ENCODE measurements at regions not wholly inside any gene's neighbourhood (a gene's known extent, or its start where the extent isn't known, plus 50 kb on each side); places are given as distances from the start of the nearest gene placed in this dataset.

- TF ChIP-seq TAF1 (IDR thresholded peaks at IDR 0.05; ENCODE audit: borderline replicate concordance, insufficient read depth, low read length) = no peak
- no peak for TF ChIP-seq FOXP2 (optimal IDR thresholded peaks at IDR 0.05; ENCODE audit: borderline replicate concordance, extremely low read depth, extremely low read length, insufficient read depth)
- TF ChIP-seq, protein P1, sequence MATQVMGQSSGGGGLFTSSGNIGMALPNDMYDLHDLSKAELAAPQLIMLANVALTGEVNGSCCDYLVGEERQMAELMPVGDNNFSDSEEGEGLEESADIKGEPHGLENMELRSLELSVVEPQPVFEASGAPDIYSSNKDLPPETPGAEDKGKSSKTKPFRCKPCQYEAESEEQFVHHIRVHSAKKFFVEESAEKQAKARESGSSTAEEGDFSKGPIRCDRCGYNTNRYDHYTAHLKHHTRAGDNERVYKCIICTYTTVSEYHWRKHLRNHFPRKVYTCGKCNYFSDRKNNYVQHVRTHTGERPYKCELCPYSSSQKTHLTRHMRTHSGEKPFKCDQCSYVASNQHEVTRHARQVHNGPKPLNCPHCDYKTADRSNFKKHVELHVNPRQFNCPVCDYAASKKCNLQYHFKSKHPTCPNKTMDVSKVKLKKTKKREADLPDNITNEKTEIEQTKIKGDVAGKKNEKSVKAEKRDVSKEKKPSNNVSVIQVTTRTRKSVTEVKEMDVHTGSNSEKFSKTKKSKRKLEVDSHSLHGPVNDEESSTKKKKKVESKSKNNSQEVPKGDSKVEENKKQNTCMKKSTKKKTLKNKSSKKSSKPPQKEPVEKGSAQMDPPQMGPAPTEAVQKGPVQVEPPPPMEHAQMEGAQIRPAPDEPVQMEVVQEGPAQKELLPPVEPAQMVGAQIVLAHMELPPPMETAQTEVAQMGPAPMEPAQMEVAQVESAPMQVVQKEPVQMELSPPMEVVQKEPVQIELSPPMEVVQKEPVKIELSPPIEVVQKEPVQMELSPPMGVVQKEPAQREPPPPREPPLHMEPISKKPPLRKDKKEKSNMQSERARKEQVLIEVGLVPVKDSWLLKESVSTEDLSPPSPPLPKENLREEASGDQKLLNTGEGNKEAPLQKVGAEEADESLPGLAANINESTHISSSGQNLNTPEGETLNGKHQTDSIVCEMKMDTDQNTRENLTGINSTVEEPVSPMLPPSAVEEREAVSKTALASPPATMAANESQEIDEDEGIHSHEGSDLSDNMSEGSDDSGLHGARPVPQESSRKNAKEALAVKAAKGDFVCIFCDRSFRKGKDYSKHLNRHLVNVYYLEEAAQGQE (IDR thresholded peaks at IDR 0.05; ENCODE audit: insufficient read depth in 1 of 2, low read depth in 2 of 2, low read length in 2 of 2) = no peak
- TF ChIP-seq SIN3A (IDR thresholded peaks at IDR 0.05; ENCODE audit: borderline replicate concordance, insufficient read depth, low read length) = no peak
- no peak for TF ChIP-seq POLR2AphosphoS5 (IDR thresholded peaks at IDR 0.05; ENCODE audit: low read depth, low read length)
Observed at GRCh38 chr4:91990726-91991125, 313.0 kb upstream of the GRID2 start.
